ENCODE measurements at regions not wholly inside any gene's neighbourhood (a gene's known extent, or its start where the extent isn't known, plus 50 kb on each side); places are given as distances from the start of the nearest gene placed in this dataset.

DNA sequence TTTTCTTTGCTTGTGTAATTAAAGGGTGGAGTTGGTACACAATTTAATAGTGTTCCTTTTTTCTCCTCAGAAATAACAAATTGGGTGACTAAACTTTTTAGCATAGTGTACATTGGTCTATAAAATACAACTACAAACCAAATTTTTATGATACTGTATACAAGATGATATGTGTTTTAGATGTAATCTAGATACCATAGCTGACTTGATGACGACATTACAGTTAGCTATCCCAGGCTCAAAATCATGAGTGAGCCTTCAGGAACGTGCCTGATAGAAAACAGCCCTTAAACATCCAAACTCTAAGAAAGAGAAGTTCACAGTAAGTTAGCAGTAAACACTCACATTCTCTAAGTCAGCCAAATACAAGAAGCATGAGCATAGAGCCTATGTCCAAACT lies 99.0 kb upstream of the SSTR1 start:
- intact Hi-C loops (cut with micrococcal nuclease) (no loop called here), dilution Hi-C loops (cut with MboI; ENCODE audit: extremely low pct_ligation_motif_present, low sequenced_read_pairs) (no loop called here)
- Histone ChIP-seq H3K79me2 (ENCODE audit: control insufficient read depth, insufficient read depth, low read length) (no peaks in the 10 kb centered on the region), H3K4me3 (replicated peaks in 1 of 3; ENCODE audit: insufficient read depth in 1 of 3, low read depth in 1 of 3, low read length in 3 of 3) (no peak overlapping the region), H3K9me1 (replicated peaks; ENCODE audit: control insufficient read depth, extremely low read depth, insufficient read depth, low read length) (no peaks in the 10 kb centered on the region), H3K4me2 (ENCODE audit: insufficient read depth, low read length) (no peak overlapping the region), H3K27me3 (ENCODE audit: control insufficient read depth in 2 of 2, insufficient read depth in 2 of 2, low read length in 2 of 2) (no peaks in the 10 kb centered on the region), H3K9me3 (replicated peaks; ENCODE audit: control insufficient read depth, insufficient read depth, low read length) (no peaks in the 10 kb centered on the region), H3K36me3 (ENCODE audit: control insufficient read depth in 2 of 2, extremely low read depth in 1 of 2, insufficient read depth in 2 of 2, low read length in 2 of 2) (no peaks in the 10 kb centered on the region), H3K27ac (ENCODE audit: insufficient read depth, low read depth, low read length) (no peak overlapping the region), H2AFZ (ENCODE audit: low read depth, low read length) (no peak overlapping the region), H3K9ac (replicated peaks; ENCODE audit: extremely low read depth, insufficient read depth, low read length) (no peak overlapping the region), H4K20me1 (replicated peaks; ENCODE audit: control insufficient read depth, extremely low read depth, insufficient read depth, low read length) (no peaks in the 10 kb centered on the region), H3K4me1 (ENCODE audit: control insufficient read depth, extremely low read depth, insufficient read depth, low read length) (no peaks in the 10 kb centered on the region)
- TF ChIP-seq POLR2A (IDR thresholded peaks at IDR 0.05; ENCODE audit: low read depth, low read length): no peak
- no peak for TF ChIP-seq JUN (IDR thresholded peaks at IDR 0.05; ENCODE audit: borderline replicate concordance, insufficient read depth, insufficient read length, low read depth)
- TF ChIP-seq POLR2AphosphoS5 (IDR thresholded peaks at IDR 0.05; ENCODE audit: insufficient read depth, low read depth, low read length): no peak
- no peak for TF ChIP-seq EZH2 (IDR thresholded peaks at IDR 0.05; ENCODE audit: borderline replicate concordance, low read depth, low read length, severe bottlenecking)
- TF ChIP-seq MYC (IDR thresholded peaks at IDR 0.05; ENCODE audit: low read depth, low read length): no peak
- TF ChIP-seq CTCF (IDR thresholded peaks at IDR 0.05; ENCODE audit: extremely low read depth in 1 of 2, insufficient read depth in 1 of 2, low read depth in 1 of 2, low read length in 2 of 2): no peak
- no peak for TF ChIP-seq MAX (IDR thresholded peaks at IDR 0.05; ENCODE audit: insufficient read depth, insufficient read length)
- no peak for TF ChIP-seq FOS (IDR thresholded peaks at IDR 0.05; ENCODE audit: borderline replicate concordance, insufficient read depth, low read length)
- TF ChIP-seq GATA2 (IDR thresholded peaks at IDR 0.05; ENCODE audit: insufficient read depth, insufficient read length, low read depth, low read length): no peak
- ChIA-PET CTCF (no interaction called here), POLR2A (interaction anchor here (0.7 kb wide), 1 partner anchor 255 kb away, joined by 3 read pairs; no protein-coding TSS in a partner anchor)
- BruUV-seq (replicated peaks): no TSS peak
- no peak for DNase-seq (ENCODE audit: low read depth, low spot score)
- no peak for FAIRE-seq
